GM12878 (cell line): ENCODE measurements at regions not wholly inside any gene's neighbourhood (a gene's known extent, or its start where the extent isn't known, plus 50 kb on each side); places are given as distances from the start of the nearest gene placed in this dataset.

Experiments
- ATAC-seq: fragments of 200-7000 bp; cut with Tn5 transposase; 3 replicates; pipeline ENCODE4 v1.9.1; 2020; ENCODE audit warnings: mild to moderate bottlenecking, moderate library complexity
- BruUV-seq: library from RNA; stranded (reverse); fragments of 400-500 nt; replicated peaks from 2 replicates; lab custom pipeline; 2021; lab: Mats Ljungman, UMichigan
- CTCF ChIA-PET: fragments of 300-600 bp; sonication (Branson Sonifier 250); formaldehyde crosslinking; extraction: SDS; loops from one replicate; lab custom pipeline; 2021; ENCODE audit warnings: inconsistent platforms; lab: Yijun Ruan, JAX
- POLR2A ChIA-PET: fragments of 350-600 bp; formaldehyde crosslinking; extraction: SDS; loops from one replicate; lab custom pipeline; 2021; ENCODE audit warnings: inconsistent platforms; lab: Charles Lee
- RAD21 ChIA-PET: fragments of 300-600 bp; sonication (Branson Sonifier 250); formaldehyde crosslinking; loops from one replicate; lab custom pipeline; 2023; ENCODE audit warnings: antibody characterized with exemption; ENCODE audit not compliant: unreplicated experiment; lab: Charles Lee
- SMC1A ChIA-PET: fragments of 300-600 bp; sonication (Branson Sonifier 250); formaldehyde crosslinking; loops from one replicate; lab custom pipeline; 2023; ENCODE audit not compliant: unreplicated experiment, uncharacterized antibody; lab: Charles Lee
- DNase-seq: peaks from one replicate; pipeline ENCODE4 v3.0.0-alpha.2; 2011; ENCODE audit warnings: low read depth, low spot score
- FAIRE-seq: peaks from 3 replicates; lab custom pipeline; 2011; peaks lifted over from hg19 to GRCh38; lab: Jason Lieb, UNC
- H2AFZ ChIP-seq: 2 replicates; pipeline ENCODE4 v1.6.0; 2011; ENCODE audit warnings: low read depth, low read length, control low read depth; ENCODE audit not compliant: control insufficient read depth
- H3K27ac ChIP-seq: 2 replicates; pipeline ENCODE4 v1.5.1; 2011; ENCODE audit warnings: control low read depth; ENCODE audit not compliant: control insufficient read depth, insufficient read depth
- H3K27me3 ChIP-seq, 2 experiments: replicated peaks in 1 of 2; 2 replicates each; pipeline versions ENCODE4 v1.6.0 to v1.6.1; 2011; ENCODE audit warnings: low read length in 1 of 2; ENCODE audit not compliant: control insufficient read depth in 2 of 2, insufficient read depth in 2 of 2
- H3K36me3 ChIP-seq, 2 experiments: 2 replicates each; pipeline ENCODE4 v1.5.1; 2011; ENCODE audit warnings: low read length in 1 of 2; ENCODE audit not compliant: control insufficient read depth in 2 of 2, insufficient read depth in 2 of 2
- H3K4me1 ChIP-seq: 2 replicates; pipeline ENCODE4 v1.6.1; 2011; ENCODE audit warnings: mild to moderate bottlenecking, low read length, moderate library complexity, mixed read lengths; ENCODE audit not compliant: control insufficient read depth, insufficient read depth
- H3K4me2 ChIP-seq: 2 replicates; pipeline ENCODE4 v1.6.0; 2011; ENCODE audit warnings: control low read depth; ENCODE audit not compliant: control insufficient read depth, insufficient read depth
- H3K4me3 ChIP-seq: fragments of 200-600 bp; sonication (generic); 2 replicates; pipeline ENCODE4 v1.5.1; 2016
- H3K79me2 ChIP-seq: 2 replicates; pipeline ENCODE4 v1.6.0; 2011; ENCODE audit warnings: low read length; ENCODE audit not compliant: control insufficient read depth, insufficient read depth
- H3K9ac ChIP-seq: 2 replicates; pipeline ENCODE4 v1.8.0; 2011; ENCODE audit warnings: low read length, control low read depth, mixed read lengths; ENCODE audit not compliant: control insufficient read depth, insufficient read depth
- H3K9me3 ChIP-seq: replicated peaks from 3 replicates; pipeline ENCODE4 v1.5.1; 2011; ENCODE audit warnings: mild to moderate bottlenecking, low read length; ENCODE audit not compliant: control insufficient read depth, insufficient read depth
- H4K20me1 ChIP-seq: 2 replicates; pipeline ENCODE4 v1.6.0; 2011; ENCODE audit not compliant: control insufficient read depth, insufficient read depth
- BCL11A ChIP-seq: IDR thresholded peaks from 2 replicates; pipeline ENCODE4 v1.6.1; 2011; ENCODE audit warnings: low read depth, low read length
- BRCA1 ChIP-seq: IDR thresholded peaks from 2 replicates; pipeline ENCODE4 v1.6.1; 2011; ENCODE audit warnings: low read depth, low read length, improper control_type of control experiment
- CBFB ChIP-seq: IDR thresholded peaks from 2 replicates; pipeline ENCODE4 v1.6.1; 2016; ENCODE audit warnings: antibody characterized with exemption, low read depth
- CHD1 ChIP-seq: IDR thresholded peaks from 2 replicates; pipeline ENCODE4 v1.6.1; 2012; ENCODE audit warnings: low read depth, low read length, improper control_type of control experiment
- CHD2 ChIP-seq: IDR thresholded peaks from 2 replicates; pipeline ENCODE4 v1.6.1; 2011; ENCODE audit warnings: low read depth, low read length, improper control_type of control experiment, borderline replicate concordance
- CREB1 ChIP-seq: IDR thresholded peaks from 2 replicates; pipeline ENCODE4 v1.6.1; 2012; ENCODE audit warnings: low read depth, mild to moderate bottlenecking, inconsistent platforms
- EGR1 ChIP-seq, 2 experiments: IDR thresholded peaks; 1 replicate in 1 of 2; 2 replicates in 1 of 2; pipeline ENCODE4 v1.6.1; 2011 to 2012; ENCODE audit warnings: low read depth in 2 of 2, low read length in 2 of 2, borderline replicate concordance in 1 of 2, mild to moderate bottlenecking in 1 of 2, moderate library complexity in 1 of 2
- IKZF2 ChIP-seq, 2 experiments: fragments of 450-650 bp; IDR thresholded peaks; 2 replicates each; pipeline ENCODE4 v1.6.1; 2017; ENCODE audit warnings: mild to moderate bottlenecking in 2 of 2, moderate library complexity in 2 of 2
- MEF2A ChIP-seq: IDR thresholded peaks from 2 replicates; pipeline ENCODE4 v1.6.1; 2011; ENCODE audit warnings: low read depth, mild to moderate bottlenecking, low read length, moderate library complexity; ENCODE audit not compliant: insufficient read depth
- MTA2 ChIP-seq: fragments of 450-650 bp; IDR thresholded peaks from 2 replicates; pipeline ENCODE4 v1.6.1; 2016; ENCODE audit warnings: low read depth, mild to moderate bottlenecking, moderate library complexity
- NFIC ChIP-seq: IDR thresholded peaks from 2 replicates; pipeline ENCODE4 v1.6.1; 2012; ENCODE audit warnings: low read depth, mild to moderate bottlenecking, inconsistent platforms, low read length, moderate library complexity
- NFXL1 ChIP-seq: fragments of 450-650 bp; IDR thresholded peaks from 2 replicates; pipeline ENCODE4 v1.6.1; 2017; ENCODE audit warnings: antibody characterized with exemption, mild to moderate bottlenecking, borderline replicate concordance
- NR2C1 ChIP-seq: fragments of 450-650 bp; IDR thresholded peaks from 2 replicates; pipeline ENCODE4 v1.6.1; 2017; ENCODE audit warnings: antibody characterized with exemption, mild to moderate bottlenecking, moderate library complexity
- POLR2A ChIP-seq: IDR thresholded peaks from 2 replicates; pipeline ENCODE4 v1.6.1; 2011; ENCODE audit warnings: low read depth, mild to moderate bottlenecking, low read length
- RUNX3 ChIP-seq: IDR thresholded peaks from 2 replicates; pipeline ENCODE4 v1.6.1; 2012; ENCODE audit warnings: low read length, inconsistent platforms
- SMAD1 ChIP-seq: fragments of 450-650 bp; IDR thresholded peaks from 2 replicates; pipeline ENCODE4 v1.6.1; 2018; ENCODE audit warnings: mild to moderate bottlenecking, low read depth; ENCODE audit not compliant: partially characterized antibody
- SMAD5 ChIP-seq: IDR thresholded peaks from 2 replicates; pipeline ENCODE4 v1.6.1; 2016; ENCODE audit warnings: antibody characterized with exemption, low read depth
- SREBF1 ChIP-seq: IDR thresholded peaks from 2 replicates; pipeline ENCODE4 v1.6.1; 2012; ENCODE audit warnings: mild to moderate bottlenecking, low read length
- STAT1 ChIP-seq: fragments of 450-650 bp; conservative IDR thresholded peaks from 2 replicates; pipeline ENCODE4 v1.6.1; 2014; ENCODE audit warnings: antibody characterized with exemption, mild to moderate bottlenecking
- YY1 ChIP-seq: IDR thresholded peaks from 2 replicates; pipeline ENCODE4 v1.6.1; 2011; ENCODE audit warnings: low read depth, mild to moderate bottlenecking, low read length
- WGBS: methylation state at CpG from one replicate; pipeline ENCODE4 v1.1.6; 2016; ENCODE audit warnings: low lambda C conversion rate; ENCODE audit not compliant: insufficient replicate concordance, insufficient coverage; ENCODE audit errors: missing lambda C conversion rate; 5-methylcytosine and 5-hydroxymethylcytosine counted together
- in situ Hi-C: fragments of 300-500 bp; cut with MboI; formaldehyde crosslinking; loops from 9 replicates; pipeline ENCODE4 v1.14.3; 2018; ENCODE audit warnings: mixed read lengths
- intact Hi-C: fragments of 100-400 bp; cut with micrococcal nuclease; formaldehyde crosslinking; loops from one replicate; pipeline ENCODE4 v1.14.2; 2022; ENCODE audit not compliant: unreplicated experiment
- TF ChIP-seq, protein P1 (sequence below): fragments of 450-650 bp; IDR thresholded peaks from 2 replicates; pipeline ENCODE4 v1.6.1; 2017; ENCODE audit warnings: mild to moderate bottlenecking

DNA sequence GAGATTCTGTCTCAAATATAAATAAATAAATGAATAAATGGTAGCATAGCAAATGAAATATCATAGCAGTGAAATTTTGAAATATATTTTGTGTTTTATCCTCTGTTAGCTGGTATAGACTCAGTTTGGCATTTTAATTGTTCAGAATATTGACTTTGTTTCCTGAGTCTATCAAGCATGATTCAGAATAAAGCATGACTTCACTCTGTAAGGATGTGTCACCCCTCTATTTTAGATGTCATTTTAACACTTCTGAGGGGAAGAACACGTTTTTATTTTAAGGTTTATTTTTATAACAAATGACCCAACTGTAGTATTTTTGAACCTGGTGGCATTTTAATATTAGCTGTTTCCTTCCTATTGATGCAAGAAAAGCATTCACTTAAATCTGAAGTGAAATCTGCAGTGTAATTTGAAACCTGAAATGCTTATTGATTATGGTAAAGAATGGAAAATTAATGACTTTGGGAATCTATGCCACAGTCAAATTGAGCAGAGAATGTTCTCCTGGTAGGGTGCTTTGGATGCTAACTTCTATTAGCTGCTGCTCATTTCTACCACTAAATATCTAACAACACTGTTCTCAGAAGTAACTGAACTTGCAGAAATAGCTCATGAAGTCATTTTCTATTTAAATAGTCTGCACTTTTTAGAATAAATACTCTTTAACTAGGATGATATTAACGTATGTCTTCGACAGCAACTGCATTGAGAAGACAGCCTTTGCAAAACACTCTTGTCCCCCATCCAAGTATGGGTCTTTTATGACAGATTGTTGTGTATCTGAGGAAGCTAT, 114.2 kb downstream of the SOX4 start:
- Histone ChIP-seq H3K27me3 (no peaks in the 10 kb centered on the region), H4K20me1 (no peaks in the 10 kb centered on the region), H3K4me2 (no peak overlapping the region), H3K9ac (no peak overlapping the region), H3K79me2 (no peaks in the 10 kb centered on the region), H3K27ac (no peak overlapping the region), H3K4me3 (no peak overlapping the region), H2AFZ (no peak overlapping the region), H3K9me3 (no peaks in the 10 kb centered on the region), H3K36me3 (no peaks in the 10 kb centered on the region), H3K4me1 (no peaks in the 10 kb centered on the region)
- no peak for FAIRE-seq
- POLR2A ChIA-PET: no interaction called here
- DNase-seq: no peak
- CTCF ChIA-PET: no interaction called here
- 1% methylated on average over 3 of the region's 3 CpGs for WGBS
- SMC1A ChIA-PET: interaction anchor here (0.9 to 1.5 kb wide), 3 partner anchors 12 to 182 kb away, joined by 3 to 4 read pairs (median 3); no protein-coding TSS in a partner anchor
- intact Hi-C loops (no loop called here), in situ Hi-C loops (no loop called here)
- BruUV-seq: no TSS peak
- TF ChIP-seq BCL11A (no peak), CHD2 (no peak), BRCA1 (no peak), SMAD5 (no peak), SREBF1 (no peak), CREB1 (peak; percentile 63; the same call in 1 of the 2 replicates), MTA2 (no peak), STAT1 (no peak), SMAD1 (no peak), YY1 (no peak), NFIC (peak; percentile 50; the same call in 1 of the 2 replicates), EGR1 (IDR thresholded peaks at IDR 0.05; ENCODE audit: borderline replicate concordance in 1 of 2, low read depth in 2 of 2, low read length in 2 of 2) (no peak), NR2C1 (no peak), CHD1 (no peak), NFXL1 (no peak), MEF2A (0 out of 2 replicates have a peak, but pooled peaks have one; percentile 1), RUNX3 (peak; percentile 5; the same call in 1 of the 2 replicates), IKZF2 (IDR thresholded peaks at IDR 0.05) (no peak), POLR2A (no peak), CBFB (no peak)
- TF ChIP-seq, protein P1, sequence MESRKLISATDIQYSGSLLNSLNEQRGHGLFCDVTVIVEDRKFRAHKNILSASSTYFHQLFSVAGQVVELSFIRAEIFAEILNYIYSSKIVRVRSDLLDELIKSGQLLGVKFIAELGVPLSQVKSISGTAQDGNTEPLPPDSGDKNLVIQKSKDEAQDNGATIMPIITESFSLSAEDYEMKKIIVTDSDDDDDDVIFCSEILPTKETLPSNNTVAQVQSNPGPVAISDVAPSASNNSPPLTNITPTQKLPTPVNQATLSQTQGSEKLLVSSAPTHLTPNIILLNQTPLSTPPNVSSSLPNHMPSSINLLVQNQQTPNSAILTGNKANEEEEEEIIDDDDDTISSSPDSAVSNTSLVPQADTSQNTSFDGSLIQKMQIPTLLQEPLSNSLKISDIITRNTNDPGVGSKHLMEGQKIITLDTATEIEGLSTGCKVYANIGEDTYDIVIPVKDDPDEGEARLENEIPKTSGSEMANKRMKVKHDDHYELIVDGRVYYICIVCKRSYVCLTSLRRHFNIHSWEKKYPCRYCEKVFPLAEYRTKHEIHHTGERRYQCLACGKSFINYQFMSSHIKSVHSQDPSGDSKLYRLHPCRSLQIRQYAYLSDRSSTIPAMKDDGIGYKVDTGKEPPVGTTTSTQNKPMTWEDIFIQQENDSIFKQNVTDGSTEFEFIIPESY: no peak
- RAD21 ChIA-PET: interaction anchor here (0.5 to 0.6 kb wide), 2 partner anchors 29 to 489 kb away, joined by 3 read pairs; no protein-coding TSS in a partner anchor
- ATAC-seq: peak; percentile 27; the same call in 1 of the 3 replicates
